ENCODE measurements at regions not wholly inside any gene's neighbourhood (a gene's known extent, or its start where the extent isn't known, plus 50 kb on each side); places are given as distances from the start of the nearest gene placed in this dataset.

DNA sequence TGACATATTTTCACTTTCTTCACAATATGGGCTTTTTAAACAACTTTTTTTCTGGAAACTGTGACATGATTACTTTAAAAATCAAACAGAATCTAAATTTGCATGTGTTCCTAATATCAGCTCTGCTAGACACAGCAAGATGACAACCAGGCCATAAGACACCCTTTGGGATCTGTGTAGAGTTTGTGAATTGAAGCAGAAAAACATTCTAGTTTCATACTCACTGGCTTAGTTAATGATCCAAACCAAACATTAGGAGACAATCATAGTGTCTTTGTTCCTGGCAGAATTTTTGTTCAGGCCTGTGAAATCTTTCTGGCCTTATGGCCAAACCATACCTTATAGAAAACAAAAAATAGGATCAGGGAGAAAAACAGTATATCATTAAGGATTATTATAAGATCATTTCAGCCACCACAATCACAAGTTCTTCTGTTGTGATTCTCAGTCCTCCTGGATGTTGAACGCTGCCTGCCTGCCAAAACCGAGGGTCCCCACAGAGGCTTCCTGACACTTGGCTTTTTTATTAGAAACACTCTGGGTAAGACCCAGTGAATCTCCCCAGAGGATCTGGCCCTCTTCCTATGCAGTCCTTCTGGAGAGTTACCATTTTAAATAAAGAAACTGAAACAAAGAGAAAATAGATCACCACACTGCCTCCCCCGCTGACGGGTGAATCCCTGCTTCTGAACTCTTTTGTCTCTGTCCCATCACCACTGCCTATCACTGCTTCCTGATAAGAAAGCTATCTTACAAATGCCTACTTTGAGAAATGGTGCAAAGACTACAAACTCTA, 79.2 kb upstream of the PPP1R3C start (continued):
- TF ChIP-seq EP300 (IDR thresholded peaks at IDR 0.05; ENCODE audit: low read length) (no peak), RFX1 (IDR thresholded peaks at IDR 0.05) (no peak), OTX1 (CRISPR knock-in tag; IDR thresholded peaks at IDR 0.05) (no peak), KDM4B (IDR thresholded peaks at IDR 0.05; ENCODE audit: borderline replicate concordance in 2 of 2, low read depth in 1 of 2) (no peak), NELFE (IDR thresholded peaks at IDR 0.05; ENCODE audit: insufficient read depth, insufficient read length) (no peak), E2F8 (IDR thresholded peaks at IDR 0.05; ENCODE audit: low read depth, partially characterized antibody) (no peak), ZNF282 (CRISPR knock-in tag; IDR thresholded peaks at IDR 0.05) (no peak), SOX6 (IDR thresholded peaks at IDR 0.05) (peak; percentile 75), TBP (optimal IDR thresholded peaks at IDR 0.05; ENCODE audit: low read depth, low read length) (no peak), FOXM1 (IDR thresholded peaks at IDR 0.05; ENCODE audit: low read depth) (no peak), FOXM1 (CRISPR knock-in tag; IDR thresholded peaks at IDR 0.05; ENCODE audit: low read depth) (no peak), MECOM (CRISPR knock-in tag; IDR thresholded peaks at IDR 0.05) (peak; percentile 68; the same call in 1 of the 2 replicates), POLR2AphosphoS2 (IDR thresholded peaks at IDR 0.05; ENCODE audit: low read length) (no peak), ZNF589 (CRISPR knock-in tag; IDR thresholded peaks at IDR 0.05; ENCODE audit: low read depth) (no peak), PKNOX1 (IDR thresholded peaks at IDR 0.05) (no peak)
- TF ChIP-seq, protein P1, sequence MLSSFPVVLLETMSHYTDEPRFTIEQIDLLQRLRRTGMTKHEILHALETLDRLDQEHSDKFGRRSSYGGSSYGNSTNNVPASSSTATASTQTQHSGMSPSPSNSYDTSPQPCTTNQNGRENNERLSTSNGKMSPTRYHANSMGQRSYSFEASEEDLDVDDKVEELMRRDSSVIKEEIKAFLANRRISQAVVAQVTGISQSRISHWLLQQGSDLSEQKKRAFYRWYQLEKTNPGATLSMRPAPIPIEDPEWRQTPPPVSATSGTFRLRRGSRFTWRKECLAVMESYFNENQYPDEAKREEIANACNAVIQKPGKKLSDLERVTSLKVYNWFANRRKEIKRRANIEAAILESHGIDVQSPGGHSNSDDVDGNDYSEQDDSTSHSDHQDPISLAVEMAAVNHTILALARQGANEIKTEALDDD (IDR thresholded peaks at IDR 0.05) = no peak
